GM23338 (cell line): ENCODE measurements at regions not wholly inside any gene's neighbourhood (a gene's known extent, or its start where the extent isn't known, plus 50 kb on each side); places are given as distances from the start of the nearest gene placed in this dataset.

Experiments
- ATAC-seq: fragments of 200-7000 bp; cut with Tn5 transposase; 3 replicates; pipeline ENCODE4 v1.9.1; 2020
- DNase-seq: peaks from one replicate; pipeline ENCODE4 v3.0.0-alpha.2; 2015; ENCODE audit warnings: low spot score
- H2AFZ ChIP-seq: fragments of 200-600 bp; sonication (generic); 2 replicates; pipeline ENCODE4 v1.8.0; 2016; ENCODE audit warnings: antibody characterized with exemption, mild to moderate bottlenecking, moderate library complexity
- H3F3A ChIP-seq: fragments of 200-600 bp; sonication (generic); replicated peaks from 2 replicates; pipeline ENCODE4 v1.8.0; 2017; ENCODE audit warnings: antibody characterized with exemption, mixed run types, low read depth
- H3K27ac ChIP-seq: fragments of 200-600 bp; sonication (generic); 2 replicates; pipeline ENCODE4 v1.6.1; 2016; ENCODE audit warnings: low read depth
- H3K27me3 ChIP-seq: fragments of 200-600 bp; sonication (generic); 2 replicates; pipeline ENCODE4 v1.8.0; 2016; ENCODE audit warnings: mild to moderate bottlenecking, mixed run types, moderate library complexity; ENCODE audit not compliant: insufficient read depth
- H3K36me3 ChIP-seq: fragments of 200-600 bp; sonication (generic); 2 replicates; pipeline ENCODE4 v1.8.0; 2016; ENCODE audit warnings: mild to moderate bottlenecking; ENCODE audit not compliant: insufficient read depth
- H3K4me1 ChIP-seq: fragments of 200-600 bp; sonication (generic); 2 replicates; pipeline ENCODE4 v1.8.0; 2016; ENCODE audit warnings: mild to moderate bottlenecking, moderate library complexity; ENCODE audit not compliant: insufficient read depth
- H3K4me2 ChIP-seq: fragments of 200-600 bp; sonication (generic); 2 replicates; pipeline ENCODE4 v1.7.1; 2017; ENCODE audit warnings: mixed run types
- H3K4me3 ChIP-seq: fragments of 200-600 bp; sonication (generic); 2 replicates; pipeline ENCODE4 v1.6.1; 2016; ENCODE audit warnings: mixed run types
- H3K79me2 ChIP-seq: fragments of 200-600 bp; sonication (generic); replicated peaks from 2 replicates; pipeline ENCODE4 v1.8.0; 2017; ENCODE audit warnings: mild to moderate bottlenecking; ENCODE audit not compliant: insufficient read depth
- H3K9me2 ChIP-seq: fragments of 200-600 bp; sonication (generic); 2 replicates; pipeline ENCODE4 v1.8.0; 2017; ENCODE audit not compliant: insufficient read depth
- H4K20me1 ChIP-seq: fragments of 200-600 bp; sonication (generic); replicated peaks from 2 replicates; pipeline ENCODE4 v1.8.0; 2017; ENCODE audit warnings: mild to moderate bottlenecking; ENCODE audit not compliant: insufficient read depth
- H3K27ac Mint-ChIP-seq: 2 replicates; pipeline ENCODE4 v1.8.0; 2020; ENCODE audit warnings: inconsistent platforms, mild to moderate bottlenecking, moderate library complexity, mixed read lengths
- H3K27me3 Mint-ChIP-seq: 3 replicates; pipeline ENCODE4 v1.8.0; 2022; ENCODE audit warnings: low read depth, mild to moderate bottlenecking, moderate library complexity, mixed read lengths, inconsistent platforms; ENCODE audit not compliant: insufficient read depth, poor library complexity
- H3K36me3 Mint-ChIP-seq: 3 replicates; pipeline ENCODE4 v1.8.0; 2021; ENCODE audit warnings: low read depth, mild to moderate bottlenecking, inconsistent platforms, moderate library complexity, mixed read lengths
- H3K4me1 Mint-ChIP-seq: 3 replicates; pipeline ENCODE4 v1.8.0; 2020; ENCODE audit warnings: mild to moderate bottlenecking, inconsistent platforms, mixed read lengths
- H3K4me3 Mint-ChIP-seq: 3 replicates; pipeline ENCODE4 v1.8.0; 2021; ENCODE audit warnings: moderate library complexity, mild to moderate bottlenecking, inconsistent platforms, mixed read lengths
- H3K9me3 Mint-ChIP-seq: 3 replicates; pipeline ENCODE4 v1.8.0; 2020; ENCODE audit warnings: moderate library complexity, mild to moderate bottlenecking, inconsistent platforms, mixed read lengths
- CREB1 ChIP-seq: fragments of 250-450 bp; sonication (Bioruptor Pico); IDR thresholded peaks from 2 replicates; pipeline ENCODE4 v1.5.0; 2020; ENCODE audit warnings: low read depth, mild to moderate bottlenecking, moderate library complexity
- EZH2 ChIP-seq: fragments of 200-600 bp; sonication (generic); IDR thresholded peaks from one replicate; pipeline ENCODE4 v1.8.0; 2017; ENCODE audit warnings: antibody characterized with exemption, mild to moderate bottlenecking, low read depth; ENCODE audit not compliant: unreplicated experiment
- JUNB ChIP-seq: IDR thresholded peaks from one replicate; pipeline ENCODE4 v1.6.1; 2016; ENCODE audit warnings: antibody characterized with exemption; ENCODE audit not compliant: unreplicated experiment
- NANOG ChIP-seq: IDR thresholded peaks from 2 replicates; pipeline ENCODE4 v1.6.1; 2016; ENCODE audit warnings: antibody characterized with exemption, borderline replicate concordance
- POLR2AphosphoS5 ChIP-seq: IDR thresholded peaks from 2 replicates; pipeline ENCODE4 v1.6.1; 2016; ENCODE audit warnings: antibody characterized with exemption, low read depth
- STAT1 ChIP-seq: IDR thresholded peaks from one replicate; pipeline ENCODE4 v1.6.1; 2016; ENCODE audit warnings: antibody characterized with exemption; ENCODE audit not compliant: unreplicated experiment
- ZNF114 ChIP-seq: fragments of 250-450 bp; sonication (Bioruptor Pico); IDR thresholded peaks from 2 replicates; pipeline ENCODE4 v1.5.0; 2020; ENCODE audit warnings: mild to moderate bottlenecking, moderate library complexity
- TF ChIP-seq, protein P1 (sequence below): IDR thresholded peaks from one replicate; pipeline ENCODE4 v1.6.1; 2018; ENCODE audit warnings: antibody characterized with exemption; ENCODE audit not compliant: unreplicated experiment
- TF ChIP-seq, protein P2 (sequence below), 2 experiments: fragments of 200-600 bp in 1 of 2; sonication (generic) in 1 of 2; conservative IDR thresholded peaks; 2 replicates each; pipeline versions ENCODE4 v1.5.1 to v1.6.1; 2016 to 2017; ENCODE audit warnings: antibody characterized with exemption in 2 of 2, low read depth in 2 of 2, mild to moderate bottlenecking in 2 of 2, moderate library complexity in 1 of 2
- TF ChIP-seq, protein P3 (sequence below): IDR thresholded peaks from 2 replicates; pipeline ENCODE4 v1.6.1; 2016; ENCODE audit warnings: antibody characterized with exemption

DNA sequence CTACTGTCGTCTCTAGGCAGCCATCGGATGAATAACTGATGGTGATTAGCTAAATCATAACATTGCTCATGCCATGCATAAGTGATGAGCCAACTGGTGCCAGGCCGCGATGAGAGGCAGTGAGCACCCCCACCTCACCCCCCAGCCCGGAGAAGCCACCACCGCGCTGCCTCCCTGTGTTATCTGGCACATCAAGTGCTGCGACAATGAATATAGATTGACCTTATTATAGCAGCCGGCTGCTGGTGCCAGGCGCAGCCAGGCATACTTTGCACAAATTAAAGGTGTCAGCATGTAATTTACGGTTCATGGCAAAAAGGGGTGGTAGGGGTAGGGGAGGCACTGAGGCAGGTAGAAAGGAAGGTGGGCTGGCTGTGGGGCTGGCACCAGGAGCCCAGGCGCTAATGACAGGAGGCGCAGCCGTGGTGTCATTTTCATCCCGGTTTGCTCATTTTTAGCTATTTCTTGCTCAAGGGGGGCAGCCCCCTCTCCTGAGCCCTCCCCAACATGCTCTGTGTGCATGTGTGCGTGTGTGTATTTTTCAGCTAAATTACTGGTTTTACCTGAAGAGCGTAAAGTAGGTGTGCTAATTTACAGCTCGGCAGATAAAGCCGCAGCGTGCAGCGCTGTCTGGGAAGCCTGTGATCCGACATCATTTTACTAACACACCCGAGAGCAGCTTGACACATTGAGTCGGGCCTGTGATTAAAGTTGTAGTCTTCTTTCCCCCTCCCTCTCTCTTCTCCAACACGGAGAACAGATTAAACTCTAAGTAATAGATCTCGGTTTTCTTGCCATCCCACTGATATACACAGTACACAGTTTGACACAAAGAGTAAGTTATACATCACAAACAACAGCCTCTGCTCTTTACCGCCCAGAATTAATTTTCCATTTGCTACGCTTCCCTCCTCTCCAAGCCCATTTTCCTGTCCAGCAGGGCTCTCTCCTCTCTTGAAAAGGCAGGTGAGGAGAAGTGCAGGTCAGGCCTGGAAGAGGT, 212.3 kb downstream of the RPLP1 start:
- no peaks in the 10 kb centered on the region for H3K79me2 ChIP-seq
- H3F3A ChIP-seq: no peaks in the 10 kb centered on the region
- no peak overlapping the region for H3K27ac ChIP-seq
- Mint-ChIP-seq H3K27ac (peak overlapping the region; percentile 1; the same call in 1 of the 2 replicates), H3K4me1 (peaks cover 6% of the 10 kb centered on the region), H3K9me3 (no peaks in the 10 kb centered on the region), H3K4me3 (no peak overlapping the region), H3K36me3 (no peaks in the 10 kb centered on the region), H3K27me3 (peaks cover 2% of the 10 kb centered on the region)
- H3K4me3 ChIP-seq: no peak overlapping the region
- no peak overlapping the region for H3K4me2 ChIP-seq
- H3K4me1 ChIP-seq: no peaks in the 10 kb centered on the region
- no peak for ATAC-seq
- no peaks in the 10 kb centered on the region for H4K20me1 ChIP-seq
- TF ChIP-seq JUNB: no peak
- TF ChIP-seq NANOG: no peak
- no peak for TF ChIP-seq ZNF114
- no peak for TF ChIP-seq STAT1
- H3K27me3 ChIP-seq: no peaks in the 10 kb centered on the region
- H3K9me2 ChIP-seq: no peaks in the 10 kb centered on the region
- DNase-seq: no peak
- no peaks in the 10 kb centered on the region for H3K36me3 ChIP-seq
- peak overlapping the region; percentile 43 for H2AFZ ChIP-seq

DNA sequence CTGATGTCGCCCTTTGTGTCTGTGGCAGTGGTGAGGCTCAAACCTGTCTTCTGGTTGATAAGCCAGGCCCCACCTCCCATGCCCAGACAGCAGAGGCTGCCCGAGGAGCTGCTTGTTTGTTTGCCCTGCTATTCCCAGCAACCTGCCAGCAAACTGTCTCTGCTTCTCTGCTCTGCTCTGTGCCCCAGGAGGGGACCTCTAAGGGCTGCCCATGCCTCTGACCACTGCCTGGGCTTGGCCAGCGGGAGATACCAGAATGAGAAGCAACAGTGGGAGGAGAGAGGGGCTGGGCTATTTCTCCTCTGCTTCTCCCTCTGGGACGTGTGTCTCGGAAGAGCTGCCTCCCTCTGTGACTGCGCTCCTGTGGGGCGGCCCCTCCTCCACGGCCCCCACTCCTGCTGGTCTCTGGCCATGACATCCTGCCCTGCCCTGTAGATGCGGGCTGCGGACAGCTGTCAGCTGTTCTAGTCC, 213.1 kb downstream of the RPLP1 start:
- Histone ChIP-seq H4K20me1 (no peaks in the 10 kb centered on the region), H3K4me3 (no peak overlapping the region), H3K27ac (no peak overlapping the region), H3F3A (no peaks in the 10 kb centered on the region), H3K79me2 (no peaks in the 10 kb centered on the region), H3K36me3 (no peaks in the 10 kb centered on the region), H3K27me3 (no peaks in the 10 kb centered on the region), H3K9me2 (no peaks in the 10 kb centered on the region), H3K4me1 (no peaks in the 10 kb centered on the region), H3K4me2 (no peak overlapping the region), H2AFZ (peak overlapping the region; percentile 43; the same call in 1 of the 2 replicates)
- H3K4me1 Mint-ChIP-seq: peaks cover 6% of the 10 kb centered on the region
- H3K27me3 Mint-ChIP-seq: peaks cover 2% of the 10 kb centered on the region
- no peak overlapping the region for H3K4me3 Mint-ChIP-seq
- DNase-seq (no peak), ATAC-seq (peak; percentile 43)
- H3K27ac Mint-ChIP-seq: no peak overlapping the region
- H3K9me3 Mint-ChIP-seq: no peaks in the 10 kb centered on the region
- H3K36me3 Mint-ChIP-seq: no peaks in the 10 kb centered on the region
- TF ChIP-seq, protein P1, sequence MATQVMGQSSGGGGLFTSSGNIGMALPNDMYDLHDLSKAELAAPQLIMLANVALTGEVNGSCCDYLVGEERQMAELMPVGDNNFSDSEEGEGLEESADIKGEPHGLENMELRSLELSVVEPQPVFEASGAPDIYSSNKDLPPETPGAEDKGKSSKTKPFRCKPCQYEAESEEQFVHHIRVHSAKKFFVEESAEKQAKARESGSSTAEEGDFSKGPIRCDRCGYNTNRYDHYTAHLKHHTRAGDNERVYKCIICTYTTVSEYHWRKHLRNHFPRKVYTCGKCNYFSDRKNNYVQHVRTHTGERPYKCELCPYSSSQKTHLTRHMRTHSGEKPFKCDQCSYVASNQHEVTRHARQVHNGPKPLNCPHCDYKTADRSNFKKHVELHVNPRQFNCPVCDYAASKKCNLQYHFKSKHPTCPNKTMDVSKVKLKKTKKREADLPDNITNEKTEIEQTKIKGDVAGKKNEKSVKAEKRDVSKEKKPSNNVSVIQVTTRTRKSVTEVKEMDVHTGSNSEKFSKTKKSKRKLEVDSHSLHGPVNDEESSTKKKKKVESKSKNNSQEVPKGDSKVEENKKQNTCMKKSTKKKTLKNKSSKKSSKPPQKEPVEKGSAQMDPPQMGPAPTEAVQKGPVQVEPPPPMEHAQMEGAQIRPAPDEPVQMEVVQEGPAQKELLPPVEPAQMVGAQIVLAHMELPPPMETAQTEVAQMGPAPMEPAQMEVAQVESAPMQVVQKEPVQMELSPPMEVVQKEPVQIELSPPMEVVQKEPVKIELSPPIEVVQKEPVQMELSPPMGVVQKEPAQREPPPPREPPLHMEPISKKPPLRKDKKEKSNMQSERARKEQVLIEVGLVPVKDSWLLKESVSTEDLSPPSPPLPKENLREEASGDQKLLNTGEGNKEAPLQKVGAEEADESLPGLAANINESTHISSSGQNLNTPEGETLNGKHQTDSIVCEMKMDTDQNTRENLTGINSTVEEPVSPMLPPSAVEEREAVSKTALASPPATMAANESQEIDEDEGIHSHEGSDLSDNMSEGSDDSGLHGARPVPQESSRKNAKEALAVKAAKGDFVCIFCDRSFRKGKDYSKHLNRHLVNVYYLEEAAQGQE: no peak
- TF ChIP-seq, protein P2, sequence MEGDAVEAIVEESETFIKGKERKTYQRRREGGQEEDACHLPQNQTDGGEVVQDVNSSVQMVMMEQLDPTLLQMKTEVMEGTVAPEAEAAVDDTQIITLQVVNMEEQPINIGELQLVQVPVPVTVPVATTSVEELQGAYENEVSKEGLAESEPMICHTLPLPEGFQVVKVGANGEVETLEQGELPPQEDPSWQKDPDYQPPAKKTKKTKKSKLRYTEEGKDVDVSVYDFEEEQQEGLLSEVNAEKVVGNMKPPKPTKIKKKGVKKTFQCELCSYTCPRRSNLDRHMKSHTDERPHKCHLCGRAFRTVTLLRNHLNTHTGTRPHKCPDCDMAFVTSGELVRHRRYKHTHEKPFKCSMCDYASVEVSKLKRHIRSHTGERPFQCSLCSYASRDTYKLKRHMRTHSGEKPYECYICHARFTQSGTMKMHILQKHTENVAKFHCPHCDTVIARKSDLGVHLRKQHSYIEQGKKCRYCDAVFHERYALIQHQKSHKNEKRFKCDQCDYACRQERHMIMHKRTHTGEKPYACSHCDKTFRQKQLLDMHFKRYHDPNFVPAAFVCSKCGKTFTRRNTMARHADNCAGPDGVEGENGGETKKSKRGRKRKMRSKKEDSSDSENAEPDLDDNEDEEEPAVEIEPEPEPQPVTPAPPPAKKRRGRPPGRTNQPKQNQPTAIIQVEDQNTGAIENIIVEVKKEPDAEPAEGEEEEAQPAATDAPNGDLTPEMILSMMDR (conservative IDR thresholded peaks at IDR 0.05; ENCODE audit: low read depth in 2 of 2): no peak
- TF ChIP-seq JUNB (no peak), CREB1 (CRISPR knock-in tag) (no peak), POLR2AphosphoS5 (no peak), EZH2 (no peak), ZNF114 (no peak), NANOG (no peak), STAT1 (no peak)
- TF ChIP-seq, protein P3, sequence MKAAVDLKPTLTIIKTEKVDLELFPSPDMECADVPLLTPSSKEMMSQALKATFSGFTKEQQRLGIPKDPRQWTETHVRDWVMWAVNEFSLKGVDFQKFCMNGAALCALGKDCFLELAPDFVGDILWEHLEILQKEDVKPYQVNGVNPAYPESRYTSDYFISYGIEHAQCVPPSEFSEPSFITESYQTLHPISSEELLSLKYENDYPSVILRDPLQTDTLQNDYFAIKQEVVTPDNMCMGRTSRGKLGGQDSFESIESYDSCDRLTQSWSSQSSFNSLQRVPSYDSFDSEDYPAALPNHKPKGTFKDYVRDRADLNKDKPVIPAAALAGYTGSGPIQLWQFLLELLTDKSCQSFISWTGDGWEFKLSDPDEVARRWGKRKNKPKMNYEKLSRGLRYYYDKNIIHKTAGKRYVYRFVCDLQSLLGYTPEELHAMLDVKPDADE: no peak
